ENCODE measurements at regions not wholly inside any gene's neighbourhood (a gene's known extent, or its start where the extent isn't known, plus 50 kb on each side); places are given as distances from the start of the nearest gene placed in this dataset.

DNA sequence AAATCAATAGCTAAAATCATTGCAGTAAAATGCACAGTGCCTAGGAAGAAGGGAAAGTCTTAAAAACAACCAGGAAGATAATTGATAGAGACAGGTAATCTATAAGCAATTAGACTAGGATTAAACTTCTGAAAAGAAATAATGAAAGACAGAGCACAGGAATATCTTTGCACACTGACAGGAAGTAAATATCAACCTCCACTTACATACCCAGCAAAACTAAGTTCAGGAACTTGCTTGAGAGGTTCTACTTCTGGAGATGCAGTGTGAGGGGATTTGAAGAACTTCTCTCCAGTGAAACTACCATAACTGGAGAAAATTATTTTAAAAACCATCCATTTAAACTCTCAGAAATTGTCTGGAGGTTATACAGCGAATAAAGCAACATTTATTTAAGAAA, 104.1 kb downstream of the EHF start:
- CTCF ChIA-PET: no interaction called here
- TF ChIP-seq SIN3A (IDR thresholded peaks at IDR 0.05; ENCODE audit: borderline replicate concordance, insufficient read depth, low read depth, low read length): no peak
- TF ChIP-seq TCF7L2 (IDR thresholded peaks at IDR 0.05; ENCODE audit: low read depth, low read length): no peak
- TF ChIP-seq POLR2AphosphoS5 (IDR thresholded peaks at IDR 0.05; ENCODE audit: low read depth, low read length): no peak
- no peak for TF ChIP-seq CTCF (IDR thresholded peaks at IDR 0.05)
- TF ChIP-seq, protein P1, sequence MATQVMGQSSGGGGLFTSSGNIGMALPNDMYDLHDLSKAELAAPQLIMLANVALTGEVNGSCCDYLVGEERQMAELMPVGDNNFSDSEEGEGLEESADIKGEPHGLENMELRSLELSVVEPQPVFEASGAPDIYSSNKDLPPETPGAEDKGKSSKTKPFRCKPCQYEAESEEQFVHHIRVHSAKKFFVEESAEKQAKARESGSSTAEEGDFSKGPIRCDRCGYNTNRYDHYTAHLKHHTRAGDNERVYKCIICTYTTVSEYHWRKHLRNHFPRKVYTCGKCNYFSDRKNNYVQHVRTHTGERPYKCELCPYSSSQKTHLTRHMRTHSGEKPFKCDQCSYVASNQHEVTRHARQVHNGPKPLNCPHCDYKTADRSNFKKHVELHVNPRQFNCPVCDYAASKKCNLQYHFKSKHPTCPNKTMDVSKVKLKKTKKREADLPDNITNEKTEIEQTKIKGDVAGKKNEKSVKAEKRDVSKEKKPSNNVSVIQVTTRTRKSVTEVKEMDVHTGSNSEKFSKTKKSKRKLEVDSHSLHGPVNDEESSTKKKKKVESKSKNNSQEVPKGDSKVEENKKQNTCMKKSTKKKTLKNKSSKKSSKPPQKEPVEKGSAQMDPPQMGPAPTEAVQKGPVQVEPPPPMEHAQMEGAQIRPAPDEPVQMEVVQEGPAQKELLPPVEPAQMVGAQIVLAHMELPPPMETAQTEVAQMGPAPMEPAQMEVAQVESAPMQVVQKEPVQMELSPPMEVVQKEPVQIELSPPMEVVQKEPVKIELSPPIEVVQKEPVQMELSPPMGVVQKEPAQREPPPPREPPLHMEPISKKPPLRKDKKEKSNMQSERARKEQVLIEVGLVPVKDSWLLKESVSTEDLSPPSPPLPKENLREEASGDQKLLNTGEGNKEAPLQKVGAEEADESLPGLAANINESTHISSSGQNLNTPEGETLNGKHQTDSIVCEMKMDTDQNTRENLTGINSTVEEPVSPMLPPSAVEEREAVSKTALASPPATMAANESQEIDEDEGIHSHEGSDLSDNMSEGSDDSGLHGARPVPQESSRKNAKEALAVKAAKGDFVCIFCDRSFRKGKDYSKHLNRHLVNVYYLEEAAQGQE (IDR thresholded peaks at IDR 0.05; ENCODE audit: insufficient read depth in 1 of 2, low read depth in 2 of 2, low read length in 1 of 2): no peak
- Histone ChIP-seq H3K36me3 (ENCODE audit: control insufficient read depth, insufficient read depth, low read length) (no peaks in the 10 kb centered on the region), H3K9me3 (ENCODE audit: control insufficient read depth, insufficient read depth, low read depth, low read length) (no peaks in the 10 kb centered on the region; the same call in 1 of the 2 replicates), H3K27ac (ENCODE audit: low read length) (no peak overlapping the region), H3K4me1 (ENCODE audit: control insufficient read depth, insufficient read depth, low read length) (no peaks in the 10 kb centered on the region), H3K27me3 (ENCODE audit: control insufficient read depth, insufficient read depth, low read length) (no peaks in the 10 kb centered on the region), H3K4me3 (ENCODE audit: low read depth in 2 of 2, low read length in 2 of 2) (no peak overlapping the region)
- BruUV-seq (replicated peaks): no TSS peak
- intact Hi-C loops (cut with micrococcal nuclease; ENCODE audit: unreplicated experiment): no loop called here
- ATAC-seq (no peak), DNase-seq (ENCODE audit: low read depth, low spot score) (no peak)
- in situ Hi-C loops (cut with HindIII; ENCODE audit: low pct_unique_long_range_greater_than_20kb, low sequenced_read_pairs): no loop called here
- POLR2A ChIA-PET: no interaction called here

DNA sequence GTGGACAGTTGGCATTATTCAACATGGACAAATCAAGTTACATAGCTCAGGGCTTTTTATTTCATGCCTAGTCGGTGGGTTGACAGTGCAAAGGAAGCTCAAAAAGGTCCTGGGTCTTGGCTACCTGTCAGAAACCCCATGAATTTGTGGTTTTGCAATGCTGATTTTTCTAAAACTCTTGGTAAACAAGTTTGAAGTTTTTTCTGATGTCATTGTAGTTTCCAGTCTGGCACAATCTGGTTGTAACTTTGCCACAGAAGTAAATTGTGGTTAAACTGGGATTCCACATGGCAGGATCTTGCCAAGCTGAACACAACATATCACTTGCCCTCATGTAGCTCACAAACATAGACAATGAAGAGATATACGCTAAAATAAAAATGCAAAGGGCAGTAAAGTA, 100.8 kb downstream of the EHF start:
- TF ChIP-seq SIN3A (IDR thresholded peaks at IDR 0.05; ENCODE audit: borderline replicate concordance, insufficient read depth, low read depth, low read length) (no peak), CTCF (IDR thresholded peaks at IDR 0.05) (no peak), POLR2AphosphoS5 (IDR thresholded peaks at IDR 0.05; ENCODE audit: low read depth, low read length) (no peak), TCF7L2 (IDR thresholded peaks at IDR 0.05; ENCODE audit: low read depth, low read length) (no peak)
- TF ChIP-seq, protein P1 (IDR thresholded peaks at IDR 0.05; ENCODE audit: insufficient read depth in 1 of 2, low read depth in 2 of 2, low read length in 1 of 2): no peak
- no peak for DNase-seq (ENCODE audit: low read depth, low spot score)
- no peak overlapping the region for H3K4me3 ChIP-seq (ENCODE audit: low read depth in 2 of 2, low read length in 2 of 2)
- H3K36me3 ChIP-seq (ENCODE audit: control insufficient read depth, insufficient read depth, low read length): no peaks in the 10 kb centered on the region
- ChIA-PET POLR2A (interaction anchor here (0.6 kb wide), 1 partner anchor 223 kb away, joined by 4 read pairs; no protein-coding TSS in a partner anchor), CTCF (no interaction called here)
- H3K9me3 ChIP-seq (ENCODE audit: control insufficient read depth, insufficient read depth, low read depth, low read length): no peaks in the 10 kb centered on the region; the same call in 1 of the 2 replicates
- ATAC-seq: no peak
- H3K27me3 ChIP-seq (ENCODE audit: control insufficient read depth, insufficient read depth, low read length): no peaks in the 10 kb centered on the region
- in situ Hi-C loops (cut with HindIII; ENCODE audit: low pct_unique_long_range_greater_than_20kb, low sequenced_read_pairs): no loop called here
- intact Hi-C loops (cut with micrococcal nuclease; ENCODE audit: unreplicated experiment): no loop called here
- no TSS peak for BruUV-seq (replicated peaks)
- H3K27ac ChIP-seq (ENCODE audit: low read length): no peak overlapping the region
- no peaks in the 10 kb centered on the region for H3K4me1 ChIP-seq (ENCODE audit: control insufficient read depth, insufficient read depth, low read length)

Data from Panc1 (cell line).